ENCODE measurements at regions not wholly inside any gene's neighbourhood (a gene's known extent, or its start where the extent isn't known, plus 50 kb on each side); places are given as distances from the start of the nearest gene placed in this dataset.

GRCh38 chr18:66769375-66769774, 165.5 kb upstream of the CDH19 start:
- H3K27ac Mint-ChIP-seq, result no peak overlapping the region
- 89 to 92% methylated on average over 2 to 4 of the region's 4 CpGs for whole genome bisulfite sequencing, 2 experiments (ENCODE audit: insufficient coverage in 1 of 2, insufficient read length in 1 of 2)
- TF ChIP-seq CTCF (conservative IDR thresholded peaks at IDR 0.05), result no peak
- H3K9me3 Mint-ChIP-seq, result no peaks in the 10 kb centered on the region
- H3K36me3 Mint-ChIP-seq (ENCODE audit: low read depth), result no peaks in the 10 kb centered on the region
- Histone ChIP-seq H3K9me3 (ENCODE audit: control insufficient read depth, low read length) (no peaks in the 10 kb centered on the region), H3K4me1 (ENCODE audit: control insufficient read depth, insufficient read depth, low read length) (no peaks in the 10 kb centered on the region), H3K4me3 (ENCODE audit: low read length) (no peak overlapping the region), H3K9ac (ENCODE audit: extremely low read depth, low read length, poor library complexity, severe bottlenecking) (no peak overlapping the region), H3K36me3 (ENCODE audit: control insufficient read depth, insufficient read depth, low read length) (no peaks in the 10 kb centered on the region), H3K27ac (ENCODE audit: low read depth, low read length) (no peak overlapping the region), H3K27me3 (ENCODE audit: control insufficient read depth, insufficient read depth, low read length, poor library complexity, severe bottlenecking) (no peaks in the 10 kb centered on the region)
- H3K27me3 Mint-ChIP-seq (ENCODE audit: insufficient read depth), result no peaks in the 10 kb centered on the region
- DNase-seq, result no peak
- H3K4me1 Mint-ChIP-seq, result no peaks in the 10 kb centered on the region
- no peak overlapping the region for H3K4me3 Mint-ChIP-seq

- no peaks in the 10 kb centered on the region for H3K9me3 ChIP-seq (ENCODE audit: control insufficient read depth, low read length)
- no peaks in the 10 kb centered on the region for H3K4me1 ChIP-seq (ENCODE audit: control insufficient read depth, insufficient read depth, low read length)
- H3K9ac ChIP-seq (ENCODE audit: extremely low read depth, low read length, poor library complexity, severe bottlenecking), result no peak overlapping the region
- TF ChIP-seq CTCF (conservative IDR thresholded peaks at IDR 0.05), result no peak
- no peaks in the 10 kb centered on the region for H3K27me3 ChIP-seq (ENCODE audit: control insufficient read depth, insufficient read depth, low read length, poor library complexity, severe bottlenecking)
- H3K27ac ChIP-seq (ENCODE audit: low read depth, low read length), result no peak overlapping the region
- DNase-seq, result no peak
- no peaks in the 10 kb centered on the region for H3K36me3 ChIP-seq (ENCODE audit: control insufficient read depth, insufficient read depth, low read length)
- H3K4me3 Mint-ChIP-seq, result no peak overlapping the region
- H3K27me3 Mint-ChIP-seq (ENCODE audit: insufficient read depth), result no peaks in the 10 kb centered on the region
- H3K4me3 ChIP-seq (ENCODE audit: low read length), result no peak overlapping the region
- H3K36me3 Mint-ChIP-seq (ENCODE audit: low read depth), result no peaks in the 10 kb centered on the region
- 89 to 97% methylated on average over 4 of the region's 4 CpGs for WGBS, 2 experiments (ENCODE audit: insufficient coverage in 1 of 2, insufficient read length in 1 of 2)
- H3K4me1 Mint-ChIP-seq, result no peaks in the 10 kb centered on the region
- no peaks in the 10 kb centered on the region for H3K9me3 Mint-ChIP-seq
- H3K27ac Mint-ChIP-seq, result no peak overlapping the region
These were observed 160.3 kb upstream of the CDH19 start for GRCh38 chr18:66764230-66764629.

GRCh38 chr18:66761166-66761565, 157.3 kb upstream of the CDH19 start:
- Histone ChIP-seq H3K4me1 (ENCODE audit: control insufficient read depth, insufficient read depth, low read length) (no peaks in the 10 kb centered on the region), H3K27ac (ENCODE audit: low read depth, low read length) (no peak overlapping the region), H3K9ac (ENCODE audit: extremely low read depth, low read length, poor library complexity, severe bottlenecking) (no peak overlapping the region), H3K9me3 (ENCODE audit: control insufficient read depth, low read length) (no peaks in the 10 kb centered on the region), H3K4me3 (ENCODE audit: low read length) (no peak overlapping the region), H3K27me3 (ENCODE audit: control insufficient read depth, insufficient read depth, low read length, poor library complexity, severe bottlenecking) (no peaks in the 10 kb centered on the region), H3K36me3 (ENCODE audit: control insufficient read depth, insufficient read depth, low read length) (no peaks in the 10 kb centered on the region)
- Mint-ChIP-seq H3K27ac (no peak overlapping the region), H3K9me3 (no peaks in the 10 kb centered on the region), H3K4me3 (no peak overlapping the region), H3K27me3 (ENCODE audit: insufficient read depth) (no peaks in the 10 kb centered on the region), H3K4me1 (no peaks in the 10 kb centered on the region), H3K36me3 (ENCODE audit: low read depth) (no peaks in the 10 kb centered on the region)
- TF ChIP-seq CTCF (conservative IDR thresholded peaks at IDR 0.05), result no peak
- no peak for DNase-seq
- WGBS, 2 experiments (ENCODE audit: insufficient coverage in 1 of 2, insufficient read length in 1 of 2), result 93 to 95% methylated on average over 3 to 4 of the region's 4 CpGs

Data from endodermal cell (in vitro differentiated cells).